NCI-H2107 treated with DMSO at 0.1 percent for 48 hours (cell line): ENCODE measurements at regions not wholly inside any gene's neighbourhood (a gene's known extent, or its start where the extent isn't known, plus 50 kb on each side); places are given as distances from the start of the nearest gene placed in this dataset.
"Not testable (repeated sequence)": the region's sequence is repeated elsewhere in the genome, so short reads cannot be mapped to it uniquely, and the experiment has no call there.

ENCODE experiments used
- DNase-seq: peaks from one replicate; lab custom pipeline; 2025; ENCODE audit not compliant: unreplicated experiment; lab: John Stamatoyannopoulos, UW

- no peak for DNase-seq
Observed at GRCh38 chr5:13249854-13250253, 694.6 kb downstream of the DNAH5 start.

GRCh38 chr5:13248253-13248652, 696.2 kb downstream of the DNAH5 start:
- DNase-seq: no peak

- DNase-seq: no peak
Observed at GRCh38 chr5:13246053-13246452, 698.4 kb downstream of the DNAH5 start.

DNA sequence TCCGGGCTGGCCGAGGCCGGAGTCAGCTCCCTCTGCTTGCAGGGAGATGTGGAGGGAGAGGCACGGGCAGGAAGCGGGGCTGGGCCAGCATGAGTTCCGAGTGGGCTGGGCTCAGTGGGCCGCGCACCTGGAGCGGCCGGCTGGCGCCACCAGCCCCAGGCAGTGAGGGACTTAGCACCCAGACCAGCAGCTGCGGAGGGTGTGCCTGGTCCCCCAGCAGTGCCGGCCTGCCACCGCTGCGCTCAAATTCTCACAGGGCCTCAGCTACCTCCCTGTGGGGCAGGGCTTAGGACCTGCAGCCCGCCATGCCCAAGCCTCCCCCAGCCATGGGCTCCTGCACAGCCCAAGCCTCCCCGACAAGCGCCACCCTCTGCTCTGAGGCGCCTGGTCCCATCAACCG, 700.3 kb downstream of the DNAH5 start:
- DNase-seq: no peak

DNA sequence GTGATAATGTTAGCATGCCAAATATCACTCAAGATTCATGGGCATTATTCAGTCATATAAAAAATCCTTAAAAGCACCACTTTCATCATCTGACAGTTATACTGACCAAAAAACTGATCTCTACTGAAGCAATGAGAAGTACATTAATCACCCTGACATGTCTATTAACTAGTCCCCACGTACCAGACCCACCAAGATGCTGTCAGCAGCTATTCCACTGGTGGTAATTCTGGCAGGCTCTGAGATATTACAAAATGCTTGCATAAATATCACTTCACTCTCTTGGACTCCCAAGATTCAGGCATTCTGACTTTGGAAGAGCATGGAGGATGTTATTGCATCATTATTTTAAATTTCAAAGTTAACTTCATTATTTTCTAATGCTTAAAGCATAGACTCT, 717.0 kb downstream of the DNAH5 start:
- DNase-seq: no peak

- DNase-seq: no peak
Observed at GRCh38 chr5:13218518-13218917, 726.0 kb downstream of the DNAH5 start.

DNA sequence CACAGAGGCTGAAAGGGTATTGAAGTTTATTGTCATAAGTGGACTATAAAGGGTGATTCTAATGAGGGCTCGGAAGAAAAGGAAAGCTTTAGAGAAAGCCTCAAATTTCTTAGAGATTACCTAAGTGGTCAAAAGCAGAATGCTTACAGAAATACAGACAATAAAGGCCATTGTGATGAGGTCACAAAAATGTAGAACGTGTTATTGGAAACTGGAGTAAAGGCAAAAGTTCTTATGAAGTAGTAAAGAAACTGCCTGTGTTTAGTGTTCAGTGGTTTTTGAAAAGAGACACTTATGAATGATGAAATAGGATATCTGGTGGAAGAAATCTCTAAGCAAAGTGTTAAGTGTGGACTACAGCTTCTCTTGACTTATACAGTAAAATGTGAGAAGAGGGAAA, 726.9 kb downstream of the DNAH5 start:
- no peak for DNase-seq

GRCh38 chr5:13215806-13216205, 728.7 kb downstream of the DNAH5 start:
- no peak for DNase-seq

- DNase-seq: no peak
Observed at GRCh38 chr5:13215370-13215769, 729.1 kb downstream of the DNAH5 start.

- DNase-seq: no peak
Observed at GRCh38 chr5:13214182-13214581, 730.3 kb downstream of the DNAH5 start.

DNA sequence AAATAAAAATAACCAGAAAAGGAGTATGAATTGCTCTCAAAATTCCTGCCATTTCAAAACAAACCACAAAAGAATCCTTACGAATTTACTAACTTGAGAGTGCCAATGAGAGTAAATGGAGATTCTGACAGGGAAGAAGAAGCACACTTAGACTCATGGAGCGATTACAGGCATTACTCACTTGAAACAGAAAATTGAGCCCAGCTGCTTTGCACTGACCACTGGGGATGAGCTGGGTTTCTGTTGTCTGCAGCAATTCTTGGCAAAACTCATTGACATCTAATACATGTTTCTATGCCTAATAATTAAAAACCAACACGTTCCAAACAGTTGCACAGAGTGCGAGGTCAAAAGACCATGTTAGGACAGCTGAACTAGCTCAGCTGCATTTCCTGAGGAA, 731.6 kb downstream of the DNAH5 start:
- DNase-seq: no peak

- no peak for DNase-seq
Observed at GRCh38 chr5:13211064-13211463, 733.4 kb downstream of the DNAH5 start.

DNA sequence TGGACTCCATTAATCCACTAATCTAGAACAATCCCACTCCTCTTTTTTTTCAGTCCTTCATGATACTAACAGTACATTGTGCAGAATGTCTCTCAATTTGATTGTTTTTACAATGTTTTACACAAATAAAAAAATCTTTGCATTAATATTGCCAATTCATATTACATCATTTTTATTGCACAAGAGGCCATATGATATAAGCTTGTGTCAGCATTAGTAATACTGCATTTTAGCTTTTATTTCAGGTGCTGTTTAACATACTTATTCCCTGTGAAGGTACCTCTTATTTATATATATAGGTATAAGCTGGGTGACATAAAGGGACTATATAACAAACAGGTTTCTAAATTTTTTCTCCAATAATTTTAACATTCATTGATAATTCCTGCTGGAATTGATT, 737.4 kb downstream of the DNAH5 start:
- no peak for DNase-seq

DNA sequence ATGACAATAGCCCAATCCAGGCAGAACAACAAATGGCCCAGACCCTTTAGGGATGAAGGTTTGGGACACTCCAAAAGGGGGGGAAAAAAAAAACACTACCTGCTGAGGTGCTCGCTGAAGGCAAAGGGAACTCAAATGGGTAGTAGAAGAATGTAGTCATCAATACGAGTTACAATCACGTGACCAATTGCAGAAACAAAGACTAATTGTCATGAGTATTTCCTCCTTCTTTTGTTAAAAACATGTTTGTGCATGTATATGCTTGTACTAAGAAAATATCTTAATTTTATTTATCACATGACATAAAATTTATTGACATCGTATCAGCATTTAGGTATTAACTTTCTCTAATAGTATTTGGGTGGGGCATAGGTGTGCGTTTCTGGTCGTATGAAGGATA, 743.5 kb downstream of the DNAH5 start:
- DNase-seq: no peak

DNA sequence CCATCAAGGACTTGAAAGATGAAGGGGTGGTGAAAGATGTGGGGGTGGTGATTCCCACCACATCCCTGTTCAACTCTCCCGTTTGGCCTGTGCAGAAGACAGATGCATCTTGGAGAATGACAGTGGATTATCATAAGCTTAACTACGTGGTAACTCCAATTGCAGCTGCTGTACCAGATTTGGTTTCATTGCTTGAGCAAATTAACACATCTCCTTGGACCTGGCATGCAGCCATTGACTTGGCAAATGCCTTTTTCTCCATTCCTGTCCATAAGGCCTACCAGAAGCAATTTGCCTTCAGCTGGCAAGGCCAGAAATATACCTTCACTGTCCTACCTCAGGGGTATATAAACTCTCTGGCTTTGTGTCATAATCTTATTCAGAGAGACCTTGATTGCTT, 746.3 kb downstream of the DNAH5 start:
- not testable (repeated sequence) for DNase-seq

GRCh38 chr5:13189532-13189931, 755.0 kb downstream of the DNAH5 start:
- no peak for DNase-seq

DNA sequence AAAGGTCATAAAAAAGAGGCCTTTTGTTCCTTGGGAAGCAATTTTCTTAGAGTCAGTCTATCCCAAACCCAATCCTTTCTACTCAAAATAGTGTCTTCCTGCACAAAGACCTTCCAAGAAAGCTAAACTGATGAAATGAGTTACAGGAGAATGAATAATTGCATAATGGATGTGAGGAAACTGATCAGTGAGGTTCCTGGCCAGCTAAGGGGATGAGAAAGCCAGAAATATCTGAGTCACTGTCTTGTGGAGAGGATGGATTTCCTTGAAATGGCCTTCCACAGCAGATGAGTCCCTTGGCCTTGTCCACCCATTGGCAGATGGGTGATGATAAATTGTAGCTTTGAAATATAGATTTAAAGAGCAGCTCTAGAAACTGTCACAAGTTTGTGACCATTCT, 756.1 kb downstream of the DNAH5 start:
- no peak for DNase-seq

- DNase-seq: no peak
Observed at GRCh38 chr5:13187186-13187585, 757.3 kb downstream of the DNAH5 start.

DNA sequence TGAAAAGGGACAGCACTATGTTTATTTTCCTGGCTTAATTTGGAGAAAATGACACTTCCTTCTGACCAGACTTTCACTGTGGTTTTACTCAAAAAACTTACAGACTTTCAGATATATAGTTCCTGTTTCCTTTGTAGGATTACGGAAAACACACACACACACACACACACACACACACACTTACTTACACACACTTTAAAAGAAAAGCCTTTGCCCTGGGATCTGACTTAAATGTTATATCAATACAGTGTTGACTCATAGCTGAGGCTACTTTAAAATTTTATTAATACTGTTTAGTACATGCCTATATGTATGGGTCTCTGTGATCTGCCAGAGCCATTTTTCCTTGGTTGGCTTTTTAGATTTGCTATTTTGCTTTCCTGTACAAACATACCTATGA, 758.3 kb downstream of the DNAH5 start:
- no peak for DNase-seq

GRCh38 chr5:13179407-13180087, 764.9 kb downstream of the DNAH5 start:
- no peak for DNase-seq

- no peak for DNase-seq
Observed at GRCh38 chr5:13143630-13144029, 800.9 kb downstream of the DNAH5 start.

DNA sequence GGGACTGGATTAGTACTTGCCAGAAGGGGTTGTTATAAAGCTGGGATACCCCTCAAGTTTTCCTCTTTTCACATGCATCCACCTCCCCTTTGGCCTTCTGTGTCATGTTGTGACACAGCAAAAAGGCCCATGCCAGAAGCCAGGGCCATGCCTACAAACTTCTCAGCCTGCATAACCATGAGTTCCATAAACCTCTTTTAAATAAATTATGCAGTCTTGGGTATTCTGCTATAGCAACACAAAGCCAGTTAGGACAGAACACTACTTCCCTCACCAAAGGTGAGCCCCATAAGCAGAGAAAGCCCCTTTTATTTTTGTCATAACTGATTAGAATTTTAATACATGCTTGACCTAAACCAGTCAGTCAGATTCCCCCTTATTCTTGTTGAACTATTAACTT, 801.3 kb downstream of the DNAH5 start:
- no peak for DNase-seq

- DNase-seq: no peak
Observed at GRCh38 chr5:13133951-13134350, 810.5 kb downstream of the DNAH5 start.

- DNase-seq: no peak
Observed at GRCh38 chr5:13115476-13115875, 829.0 kb downstream of the DNAH5 start.
